ENCODE measurements at regions not wholly inside any gene's neighbourhood (a gene's known extent, or its start where the extent isn't known, plus 50 kb on each side); places are given as distances from the start of the nearest gene placed in this dataset.
A peak's percentile ranks its signal among the peaks of the same experiment; 100 is the strongest.

- no peaks in the 10 kb centered on the region for H3K27me3 ChIP-seq (replicated peaks)
- no peak overlapping the region for H3K27ac ChIP-seq
- no peak overlapping the region for H3K4me3 ChIP-seq
- H3K36me3 ChIP-seq = no peaks in the 10 kb centered on the region
- H3K9me3 ChIP-seq (replicated peaks) = no peaks in the 10 kb centered on the region
- DNase-seq (ENCODE audit: low read depth in 1 of 2, low spot score in 2 of 2) = no peak
- no peaks in the 10 kb centered on the region for H3K4me1 ChIP-seq (replicated peaks)
These were observed 512.8 kb downstream of the MAFB start for GRCh38 chr20:40176098-40176841.

GRCh38 chr20:40175296-40175695 lies 513.7 kb downstream of the MAFB start:
- no peaks in the 10 kb centered on the region for H3K36me3 ChIP-seq

GRCh38 chr20:40173872-40174271 lies 515.2 kb downstream of the MAFB start:
- H3K4me1 ChIP-seq (replicated peaks) = no peaks in the 10 kb centered on the region
- H3K4me3 ChIP-seq = no peak overlapping the region
- no peaks in the 10 kb centered on the region for H3K27me3 ChIP-seq (replicated peaks)
- H3K9me3 ChIP-seq (replicated peaks) = no peaks in the 10 kb centered on the region
- no peak for DNase-seq (ENCODE audit: low read depth in 1 of 2, low spot score in 2 of 2)
- H3K36me3 ChIP-seq = no peaks in the 10 kb centered on the region
- no peak overlapping the region for H3K27ac ChIP-seq

More at GRCh38 chr20:40175296-40175695, 513.7 kb downstream of the MAFB start:
- no peak overlapping the region for H3K27ac ChIP-seq
- DNase-seq (ENCODE audit: low read depth in 1 of 2, low spot score in 2 of 2) = no peak
- no peaks in the 10 kb centered on the region for H3K27me3 ChIP-seq (replicated peaks)
- no peaks in the 10 kb centered on the region for H3K9me3 ChIP-seq (replicated peaks)
- H3K4me3 ChIP-seq = no peak overlapping the region
- H3K4me1 ChIP-seq (replicated peaks) = no peaks in the 10 kb centered on the region

GRCh38 chr20:40168981-40169620 lies 519.9 kb downstream of the MAFB start:
- H3K27ac ChIP-seq = no peak overlapping the region
- no peaks in the 10 kb centered on the region for H3K4me1 ChIP-seq (replicated peaks)
- H3K36me3 ChIP-seq = no peaks in the 10 kb centered on the region
- no peak overlapping the region for H3K4me3 ChIP-seq
- DNase-seq (ENCODE audit: low read depth in 1 of 2, low spot score in 2 of 2) = no peak
- H3K9me3 ChIP-seq (replicated peaks) = no peaks in the 10 kb centered on the region
- no peaks in the 10 kb centered on the region for H3K27me3 ChIP-seq (replicated peaks)

GRCh38 chr20:40161391-40161790 lies 527.6 kb downstream of the MAFB start:
- H3K9me3 ChIP-seq (replicated peaks) = no peaks in the 10 kb centered on the region
- H3K27me3 ChIP-seq (replicated peaks) = no peaks in the 10 kb centered on the region
- no peaks in the 10 kb centered on the region for H3K4me1 ChIP-seq (replicated peaks)
- H3K36me3 ChIP-seq = no peaks in the 10 kb centered on the region
- no peak for DNase-seq (ENCODE audit: low read depth in 1 of 2, low spot score in 2 of 2)
- H3K27ac ChIP-seq = no peak overlapping the region
- H3K4me3 ChIP-seq = no peak overlapping the region

- H3K27me3 ChIP-seq (replicated peaks) = no peaks in the 10 kb centered on the region
- no peaks in the 10 kb centered on the region for H3K9me3 ChIP-seq (replicated peaks)
- H3K36me3 ChIP-seq = no peaks in the 10 kb centered on the region
- no peaks in the 10 kb centered on the region for H3K4me1 ChIP-seq (replicated peaks)
- no peak overlapping the region for H3K4me3 ChIP-seq
- DNase-seq (ENCODE audit: low read depth in 1 of 2, low spot score in 2 of 2) = peak; percentile 47 to 51
- no peak overlapping the region for H3K27ac ChIP-seq
These were observed 528.9 kb downstream of the MAFB start for GRCh38 chr20:40160097-40160550.

- Histone ChIP-seq H3K4me3 (no peak overlapping the region), H3K9me3 (replicated peaks) (no peaks in the 10 kb centered on the region), H3K36me3 (no peaks in the 10 kb centered on the region), H3K4me1 (replicated peaks) (no peaks in the 10 kb centered on the region), H3K27me3 (replicated peaks) (no peaks in the 10 kb centered on the region), H3K27ac (no peak overlapping the region)
- no peak for DNase-seq (ENCODE audit: low read depth in 1 of 2, low spot score in 2 of 2)
These were observed 529.8 kb downstream of the MAFB start for GRCh38 chr20:40159276-40159675.

- no peak overlapping the region for H3K27ac ChIP-seq
- no peak for DNase-seq (ENCODE audit: low read depth in 1 of 2, low spot score in 2 of 2)
- H3K9me3 ChIP-seq (replicated peaks) = no peaks in the 10 kb centered on the region
- no peaks in the 10 kb centered on the region for H3K27me3 ChIP-seq (replicated peaks)
- no peaks in the 10 kb centered on the region for H3K4me1 ChIP-seq (replicated peaks)
- H3K4me3 ChIP-seq = no peak overlapping the region
- no peaks in the 10 kb centered on the region for H3K36me3 ChIP-seq
These were observed 532.3 kb downstream of the MAFB start for GRCh38 chr20:40156600-40157317.

- Histone ChIP-seq H3K36me3 (no peaks in the 10 kb centered on the region), H3K4me3 (no peak overlapping the region), H3K4me1 (replicated peaks) (no peaks in the 10 kb centered on the region)
These were observed 534.5 kb downstream of the MAFB start for GRCh38 chr20:40154514-40154913.

GRCh38 chr20:40148886-40149285 lies 540.1 kb downstream of the MAFB start:
- Histone ChIP-seq H3K4me1 (replicated peaks) (no peaks in the 10 kb centered on the region), H3K27me3 (replicated peaks) (no peaks in the 10 kb centered on the region), H3K27ac (no peak overlapping the region), H3K4me3 (no peak overlapping the region), H3K9me3 (replicated peaks) (no peaks in the 10 kb centered on the region), H3K36me3 (no peaks in the 10 kb centered on the region)
- no peak for DNase-seq (ENCODE audit: low read depth in 1 of 2, low spot score in 2 of 2)

More at GRCh38 chr20:40154514-40154913, 534.5 kb downstream of the MAFB start:
- Histone ChIP-seq H3K27me3 (replicated peaks) (no peaks in the 10 kb centered on the region), H3K9me3 (replicated peaks) (no peaks in the 10 kb centered on the region), H3K27ac (no peak overlapping the region)
- no peak for DNase-seq (ENCODE audit: low read depth in 1 of 2, low spot score in 2 of 2)

- Histone ChIP-seq H3K27me3 (replicated peaks) (no peaks in the 10 kb centered on the region), H3K4me1 (replicated peaks) (no peaks in the 10 kb centered on the region), H3K4me3 (no peak overlapping the region), H3K36me3 (no peaks in the 10 kb centered on the region), H3K27ac (no peak overlapping the region), H3K9me3 (replicated peaks) (no peaks in the 10 kb centered on the region)
- DNase-seq (ENCODE audit: low read depth in 1 of 2, low spot score in 2 of 2) = no peak
These were observed 543.0 kb downstream of the MAFB start for GRCh38 chr20:40146071-40146470.

- no peak overlapping the region for H3K4me3 ChIP-seq
- no peak for DNase-seq (ENCODE audit: low read depth in 1 of 2, low spot score in 2 of 2)
- no peak overlapping the region for H3K27ac ChIP-seq
- H3K4me1 ChIP-seq (replicated peaks) = no peaks in the 10 kb centered on the region
- no peaks in the 10 kb centered on the region for H3K27me3 ChIP-seq (replicated peaks)
- no peaks in the 10 kb centered on the region for H3K9me3 ChIP-seq (replicated peaks)
- no peaks in the 10 kb centered on the region for H3K36me3 ChIP-seq
These were observed 544.5 kb downstream of the MAFB start for GRCh38 chr20:40144581-40144980.

GRCh38 chr20:40134176-40134575 lies 554.9 kb downstream of the MAFB start:
- no peak for DNase-seq (ENCODE audit: low read depth in 1 of 2, low spot score in 2 of 2)
- H3K4me1 ChIP-seq (replicated peaks) = no peaks in the 10 kb centered on the region
- H3K27ac ChIP-seq = no peak overlapping the region
- no peak overlapping the region for H3K4me3 ChIP-seq
- H3K36me3 ChIP-seq = no peaks in the 10 kb centered on the region
- H3K27me3 ChIP-seq (replicated peaks) = no peaks in the 10 kb centered on the region
- no peaks in the 10 kb centered on the region for H3K9me3 ChIP-seq (replicated peaks)

- DNase-seq (ENCODE audit: low read depth in 1 of 2, low spot score in 2 of 2) = no peak
- Histone ChIP-seq H3K9me3 (replicated peaks) (no peaks in the 10 kb centered on the region), H3K4me1 (replicated peaks) (no peaks in the 10 kb centered on the region), H3K27me3 (replicated peaks) (0 out of 2 replicates have a peak, but pooled peaks cover 2% of the 10 kb centered on the region), H3K36me3 (no peaks in the 10 kb centered on the region), H3K27ac (no peak overlapping the region), H3K4me3 (no peak overlapping the region)
These were observed 568.2 kb downstream of the MAFB start for GRCh38 chr20:40120827-40121226.
